DND-41 (cell line): ENCODE measurements at regions not wholly inside any gene's neighbourhood (a gene's known extent, or its start where the extent isn't known, plus 50 kb on each side); places are given as distances from the start of the nearest gene placed in this dataset.
"Not testable (repeated sequence)": the region's sequence is repeated elsewhere in the genome, so short reads cannot be mapped to it uniquely, and the experiment has no call there.

Experiments
- ATAC-seq: fragments of 200-7000 bp; cut with Tn5 transposase; 3 replicates; pipeline ENCODE4 v1.9.1; 2021; ENCODE audit warnings: low read depth; ENCODE audit not compliant: insufficient read depth
- DNase-seq: peaks from one replicate; pipeline ENCODE4 v3.0.0-alpha.2; 2020
- H2AFZ ChIP-seq: 2 replicates; pipeline ENCODE4 v1.6.0; 2012; ENCODE audit warnings: low read depth, low read length
- H3K27ac ChIP-seq: 2 replicates; pipeline ENCODE4 v1.5.1; 2012; ENCODE audit warnings: low read length, inconsistent platforms
- H3K27me3 ChIP-seq: fragments of 200-600 bp; sonication (generic); 2 replicates; pipeline ENCODE4 v1.6.0; 2012; ENCODE audit warnings: low read length, mild to moderate bottlenecking, inconsistent platforms; ENCODE audit not compliant: insufficient read depth, poor library complexity
- H3K36me3 ChIP-seq: 2 replicates; pipeline ENCODE4 v1.5.1; 2012; ENCODE audit warnings: low read length, inconsistent platforms; ENCODE audit not compliant: insufficient read depth
- H3K4me1 ChIP-seq: 2 replicates; pipeline ENCODE4 v1.5.1; 2012; ENCODE audit warnings: mild to moderate bottlenecking, low read length; ENCODE audit not compliant: insufficient read depth
- H3K4me2 ChIP-seq: 2 replicates; pipeline ENCODE4 v1.6.0; 2012; ENCODE audit warnings: mild to moderate bottlenecking, moderate library complexity, low read length, inconsistent platforms; ENCODE audit not compliant: insufficient read depth
- H3K4me3 ChIP-seq, 2 experiments: fragments of 200-600 bp in 1 of 2; shearing (Covaris generic) in 1 of 2; 2 replicates each; pipeline ENCODE4 v1.5.1; 2012 to 2016; ENCODE audit warnings: inconsistent platforms in 2 of 2, low read length in 2 of 2, mild to moderate bottlenecking in 2 of 2, low read depth in 1 of 2, moderate library complexity in 1 of 2
- H3K79me2 ChIP-seq: 2 replicates; pipeline ENCODE4 v1.6.0; 2012; ENCODE audit warnings: low read length, inconsistent platforms; ENCODE audit not compliant: insufficient read depth
- H3K9ac ChIP-seq: 2 replicates; pipeline ENCODE4 v1.6.0; 2012; ENCODE audit warnings: low read depth, mild to moderate bottlenecking, inconsistent platforms, low read length, moderate library complexity
- H3K9me3 ChIP-seq: 2 replicates; pipeline ENCODE4 v1.5.1; 2012; ENCODE audit warnings: low read length, moderate library complexity, mild to moderate bottlenecking, inconsistent platforms; ENCODE audit not compliant: insufficient read depth, severe bottlenecking
- H4K20me1 ChIP-seq: 2 replicates; pipeline ENCODE4 v1.6.0; 2012; ENCODE audit warnings: low read length; ENCODE audit not compliant: insufficient read depth
- CTCF ChIP-seq: IDR thresholded peaks from 2 replicates; pipeline ENCODE4 v1.5.1; 2012; ENCODE audit warnings: borderline replicate concordance, low read length, moderate library complexity, mild to moderate bottlenecking; ENCODE audit not compliant: poor library complexity, severe bottlenecking; ENCODE audit errors: extremely low read depth
- EZH2 ChIP-seq: IDR thresholded peaks from 3 replicates; pipeline ENCODE4 v1.6.1; 2012; ENCODE audit warnings: borderline replicate concordance, low read depth, mild to moderate bottlenecking, moderate library complexity, low read length, inconsistent platforms; ENCODE audit not compliant: severe bottlenecking

GRCh38 chr4:189655817-189656216, 284.9 kb upstream of the FRG1 start:
- not testable (repeated sequence) for H3K9ac ChIP-seq, H3K36me3 ChIP-seq, ATAC-seq, H3K27ac ChIP-seq, H4K20me1 ChIP-seq, DNase-seq, H3K4me1 ChIP-seq, H3K27me3 ChIP-seq, H3K79me2 ChIP-seq, H3K9me3 ChIP-seq, H2AFZ ChIP-seq, H3K4me3 ChIP-seq, H3K4me2 ChIP-seq

GRCh38 chr4:189656641-189657040, 284.0 kb upstream of the FRG1 start:
- no peaks in the 10 kb centered on the region for H3K79me2 ChIP-seq
- H3K9ac ChIP-seq = no peak overlapping the region

DNA sequence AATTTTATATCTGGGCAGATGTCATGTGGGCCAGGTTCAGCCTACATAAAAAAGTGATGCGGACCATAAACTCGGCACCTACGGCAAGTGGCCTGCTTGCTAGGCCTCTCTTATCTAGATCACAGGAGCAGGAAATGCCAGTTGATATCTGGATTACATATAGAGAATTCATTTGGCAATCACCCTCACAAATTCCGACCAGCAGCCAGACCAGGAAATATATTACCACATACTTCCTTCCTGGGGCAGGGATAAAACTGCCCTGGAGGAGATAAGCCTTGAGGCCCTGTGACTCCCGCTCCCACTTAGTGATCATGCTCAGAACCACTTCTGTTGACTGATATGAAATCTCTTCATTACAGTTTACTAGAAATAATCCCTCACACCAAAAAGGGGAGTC, 282.4 kb upstream of the FRG1 start:
- H3K4me2 ChIP-seq, H3K9ac ChIP-seq, H3K36me3 ChIP-seq, H4K20me1 ChIP-seq, ATAC-seq, H3K4me1 ChIP-seq, H3K27ac ChIP-seq, H2AFZ ChIP-seq, H3K79me2 ChIP-seq, H3K4me3 ChIP-seq, H3K27me3 ChIP-seq, DNase-seq, H3K9me3 ChIP-seq: not testable (repeated sequence)

More at GRCh38 chr4:189656641-189657040, 284.0 kb upstream of the FRG1 start:
- no peaks in the 10 kb centered on the region for H3K27me3 ChIP-seq
- TF ChIP-seq CTCF (no peak), EZH2 (no peak)
- H4K20me1 ChIP-seq = no peaks in the 10 kb centered on the region
- no peak overlapping the region for H3K4me3 ChIP-seq
- no peak overlapping the region for H2AFZ ChIP-seq
- ATAC-seq (no peak), DNase-seq (no peak)
- no peak overlapping the region for H3K4me2 ChIP-seq
- no peak overlapping the region for H3K27ac ChIP-seq
- no peaks in the 10 kb centered on the region for H3K36me3 ChIP-seq
- H3K9me3 ChIP-seq = no peaks in the 10 kb centered on the region
- H3K4me1 ChIP-seq = no peaks in the 10 kb centered on the region

DNA sequence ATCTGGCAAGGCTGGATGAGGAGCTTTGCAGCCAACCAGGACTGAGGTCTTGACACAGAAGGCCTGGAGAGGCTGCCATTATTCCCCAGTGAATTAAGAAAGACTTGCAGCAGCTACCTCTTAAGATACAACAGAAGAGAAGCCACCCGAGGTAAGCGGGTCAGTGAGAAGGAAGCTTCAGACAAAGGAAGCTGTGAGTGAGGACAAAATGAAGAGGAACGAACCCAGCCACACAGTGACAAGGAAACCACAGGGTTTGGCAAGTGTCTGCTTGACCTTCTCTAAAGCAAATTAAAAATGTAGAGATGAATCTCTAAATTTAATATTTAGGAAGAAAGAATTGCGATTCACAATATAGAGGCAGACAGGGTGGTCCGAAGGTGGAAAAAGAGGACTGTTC, 281.8 kb upstream of the FRG1 start:
- not testable (repeated sequence) for H2AFZ ChIP-seq, H3K9me3 ChIP-seq, H3K4me2 ChIP-seq, ATAC-seq, DNase-seq, H4K20me1 ChIP-seq, H3K79me2 ChIP-seq, H3K4me3 ChIP-seq, H3K27me3 ChIP-seq, H3K4me1 ChIP-seq, H3K36me3 ChIP-seq, H3K9ac ChIP-seq, H3K27ac ChIP-seq

DNA sequence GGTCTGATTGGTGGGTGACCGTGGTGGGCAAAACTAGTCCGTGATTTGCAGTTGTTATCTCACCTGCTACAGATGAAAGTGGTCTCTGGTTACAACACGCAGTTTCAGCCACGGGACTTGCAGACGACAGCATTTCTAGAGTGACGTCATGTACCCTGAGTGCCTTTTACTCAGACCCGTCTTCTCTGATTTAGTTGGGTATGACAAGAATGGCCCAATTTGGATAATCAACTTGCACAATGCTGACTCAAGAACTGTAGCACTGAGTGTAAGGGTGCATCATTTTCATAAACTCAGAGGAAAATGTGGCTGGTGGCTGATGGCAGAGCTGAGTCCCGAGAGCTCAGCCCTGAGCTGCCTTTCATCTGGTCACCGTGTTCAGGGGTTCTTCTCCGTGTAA, 281.4 kb upstream of the FRG1 start:
- no peak for TF ChIP-seq EZH2
- no peak for TF ChIP-seq CTCF
- Histone ChIP-seq H3K4me2 (no peak overlapping the region), H3K27ac (no peak overlapping the region), H3K4me3 (no peak overlapping the region), H3K4me1 (no peaks in the 10 kb centered on the region), H4K20me1 (no peaks in the 10 kb centered on the region), H3K9ac (no peak overlapping the region), H3K27me3 (no peaks in the 10 kb centered on the region), H2AFZ (no peak overlapping the region), H3K79me2 (no peaks in the 10 kb centered on the region), H3K36me3 (no peaks in the 10 kb centered on the region), H3K9me3 (no peaks in the 10 kb centered on the region)
- ATAC-seq (no peak), DNase-seq (no peak)
